GM19438 (cell line): ENCODE measurements at regions not wholly inside any gene's neighbourhood (a gene's known extent, or its start where the extent isn't known, plus 50 kb on each side); places are given as distances from the start of the nearest gene placed in this dataset.

ENCODE experiments used
- ATAC-seq: cut with Tn5 transposase; IDR thresholded peaks from one replicate; pipeline ENCODE4 v1.9.1; 2021; ENCODE audit warnings: low read depth; ENCODE audit not compliant: unreplicated experiment

DNA sequence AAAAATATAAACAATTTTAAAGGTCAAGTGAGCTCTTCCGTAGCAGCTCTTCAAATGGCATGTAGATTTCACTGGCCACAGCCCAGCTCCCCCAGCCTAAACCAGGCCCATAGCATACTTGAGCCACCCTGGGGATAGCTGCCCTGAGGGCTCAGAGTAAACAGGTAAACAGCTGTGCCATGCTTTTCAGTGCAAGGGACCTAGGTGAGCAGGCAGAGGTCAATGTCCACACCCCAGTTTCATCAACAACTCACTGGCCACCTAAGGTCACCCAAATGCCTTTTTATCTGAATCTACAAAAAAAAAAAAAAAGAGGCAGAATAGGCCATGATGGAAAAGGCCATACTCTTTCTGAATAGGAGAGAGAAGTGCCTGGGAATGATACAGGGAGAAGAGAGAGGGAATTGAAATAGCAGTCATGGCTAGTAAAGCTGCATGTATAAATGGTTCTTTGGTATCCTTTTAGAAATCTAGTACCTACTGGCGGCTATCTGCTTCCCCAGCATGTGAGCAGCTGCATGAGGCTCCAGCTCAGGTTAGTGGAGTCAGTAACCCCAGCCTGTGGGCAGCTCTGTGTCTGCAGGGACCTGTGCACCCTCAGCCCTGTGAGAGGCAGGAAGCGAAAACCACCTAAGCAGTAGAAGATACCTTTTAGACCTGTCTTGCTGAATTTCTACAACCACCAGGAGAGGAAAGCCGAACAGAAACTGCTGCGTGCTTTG, 77.0 kb downstream of the FOXA2 start:
- ATAC-seq, result no peak

DNA sequence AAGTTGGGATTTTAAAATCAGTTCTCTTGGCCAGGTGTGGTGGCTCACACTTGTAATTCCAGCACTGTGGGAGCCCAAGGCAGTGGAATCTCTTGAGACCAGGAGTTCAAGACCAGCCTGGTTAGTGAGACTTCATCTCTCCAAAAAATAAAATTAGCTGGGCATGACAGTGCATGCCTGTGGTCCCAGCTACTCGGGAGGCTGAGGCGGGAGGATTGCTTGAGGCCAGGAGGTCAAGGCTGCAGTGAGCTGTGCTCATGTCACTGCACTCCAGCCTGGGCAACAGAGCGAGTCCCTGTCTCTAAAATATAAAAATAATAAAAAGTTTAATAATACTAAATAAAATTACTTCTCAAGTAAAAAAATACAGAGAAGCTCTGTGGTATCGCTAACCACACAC, 77.5 kb downstream of the FOXA2 start:
- ATAC-seq, result no peak

DNA sequence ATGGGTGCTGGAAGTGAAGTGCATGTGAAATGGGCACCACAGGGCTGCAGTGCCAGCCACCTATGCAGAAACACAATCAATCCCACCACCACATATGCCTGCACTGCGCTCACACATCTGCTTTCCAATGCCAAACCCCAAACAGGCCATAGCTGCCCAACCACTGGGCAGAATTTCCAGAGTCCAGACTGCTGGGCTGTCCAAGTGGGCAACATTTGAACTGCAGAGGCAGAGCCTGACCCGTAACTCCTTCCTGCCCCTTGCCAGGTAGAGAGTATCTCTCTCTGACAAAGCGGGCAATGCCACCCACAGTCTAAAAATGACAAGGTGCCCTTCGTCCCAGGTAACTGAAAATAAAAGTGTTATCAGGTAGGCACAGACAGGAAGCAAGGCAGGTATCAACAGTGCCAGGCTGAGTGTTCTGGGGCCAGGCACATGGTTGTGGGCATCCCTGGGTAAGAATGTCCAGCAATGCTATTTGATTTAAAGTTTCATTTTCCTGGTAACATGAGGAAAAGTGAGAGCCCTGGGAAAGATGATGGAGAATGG, 79.5 kb downstream of the FOXA2 start:
- ATAC-seq, result no peak

DNA sequence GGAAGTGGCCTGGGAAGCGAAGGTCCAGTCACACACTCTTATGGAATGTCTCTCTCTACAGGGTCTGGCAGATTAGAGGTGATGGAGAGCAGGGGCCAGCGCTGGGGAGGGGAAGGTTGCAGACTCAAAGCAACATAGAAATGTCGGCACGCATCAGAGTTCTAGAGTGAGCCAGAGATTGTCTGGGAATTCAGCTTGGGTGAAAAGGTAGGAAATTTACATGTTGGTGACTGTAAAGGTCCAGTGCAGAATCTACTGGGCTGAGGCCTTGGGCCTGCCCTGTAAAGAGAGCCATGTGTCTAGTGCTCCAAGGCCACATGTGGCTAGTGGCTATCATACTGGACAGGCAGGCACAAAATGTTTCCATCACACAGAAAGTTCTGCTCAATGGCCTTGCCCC, 80.8 kb downstream of the FOXA2 start:
- ATAC-seq, result no peak

DNA sequence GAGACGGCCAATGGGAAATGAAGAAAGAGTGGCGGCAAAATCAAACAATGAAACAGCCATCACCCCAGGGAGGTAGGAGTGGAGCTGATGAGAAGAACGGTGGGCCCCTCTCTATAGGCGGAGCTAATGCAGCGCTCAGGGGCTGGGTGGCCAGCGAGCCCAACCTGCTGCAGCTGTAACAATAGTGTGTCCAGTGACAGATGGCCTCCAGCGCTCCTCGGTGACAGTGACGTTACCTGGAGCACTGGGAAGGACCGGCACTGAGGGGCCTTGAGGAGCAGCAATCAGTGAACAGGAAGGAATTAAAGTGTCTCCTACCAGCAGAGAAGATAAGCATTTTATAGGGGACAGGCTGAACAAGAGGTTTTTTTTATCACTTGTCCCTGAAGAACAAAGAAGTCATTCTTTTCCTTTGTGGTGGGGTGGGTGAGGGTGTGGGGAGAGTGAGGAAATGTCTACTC, 81.6 kb downstream of the FOXA2 start:
- no peak for ATAC-seq

DNA sequence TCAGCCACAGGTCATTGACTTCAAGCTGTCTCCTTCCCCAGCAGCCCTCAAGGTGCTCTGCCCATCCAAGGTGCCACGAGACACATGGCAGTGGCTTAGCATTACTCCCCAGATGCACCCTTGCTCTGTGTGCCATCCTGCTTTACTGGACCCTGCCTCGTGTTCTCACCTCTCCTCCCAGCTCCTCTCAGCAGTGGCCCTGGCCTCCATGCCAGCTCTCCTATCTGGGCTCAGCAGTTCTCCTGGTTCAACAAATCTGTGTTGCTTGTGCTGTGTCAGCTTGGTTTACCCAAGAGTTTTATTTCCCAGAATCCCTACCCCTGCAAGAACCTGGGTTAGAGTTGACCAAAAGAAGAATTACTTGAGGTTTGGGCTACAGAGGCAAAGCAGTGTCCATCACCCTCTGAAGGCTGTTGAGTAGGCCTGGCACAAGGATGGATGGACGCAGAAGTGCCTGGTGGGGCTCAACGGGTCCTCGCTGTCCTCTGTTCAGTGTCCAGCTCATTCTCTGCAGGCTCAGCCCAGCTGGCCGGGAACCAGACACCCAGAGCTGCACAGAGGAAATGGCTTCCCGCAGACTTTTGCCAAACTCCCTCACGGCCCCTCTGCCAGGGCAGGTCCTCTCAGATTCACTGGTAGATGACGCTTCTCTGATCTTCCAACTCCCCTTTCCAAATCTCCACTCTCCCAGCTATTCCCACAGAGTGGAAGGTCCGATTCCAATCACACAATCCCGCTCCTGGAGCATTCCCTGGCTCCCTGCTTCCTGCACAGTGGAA, 82.6 kb downstream of the FOXA2 start:
- no peak for ATAC-seq

DNA sequence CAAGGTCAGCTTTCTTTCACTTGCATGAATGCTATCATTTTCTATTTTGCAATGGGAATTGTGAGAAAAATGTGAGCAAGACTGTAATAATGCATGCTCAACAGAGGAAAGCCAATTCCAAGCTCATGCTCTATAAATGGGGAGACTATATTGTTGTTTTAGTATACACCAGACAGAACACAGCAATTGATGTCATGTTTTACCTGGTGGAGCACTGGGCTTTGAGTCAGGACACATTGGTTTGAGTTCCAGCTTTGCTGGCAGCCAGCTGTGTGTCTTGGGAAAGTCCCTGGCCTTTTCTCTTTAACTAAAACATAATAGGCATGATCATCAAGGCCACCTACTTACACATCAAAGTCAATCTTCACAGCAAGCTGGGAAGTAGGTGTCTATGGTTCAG, 83.3 kb downstream of the FOXA2 start:
- ATAC-seq, result no peak

DNA sequence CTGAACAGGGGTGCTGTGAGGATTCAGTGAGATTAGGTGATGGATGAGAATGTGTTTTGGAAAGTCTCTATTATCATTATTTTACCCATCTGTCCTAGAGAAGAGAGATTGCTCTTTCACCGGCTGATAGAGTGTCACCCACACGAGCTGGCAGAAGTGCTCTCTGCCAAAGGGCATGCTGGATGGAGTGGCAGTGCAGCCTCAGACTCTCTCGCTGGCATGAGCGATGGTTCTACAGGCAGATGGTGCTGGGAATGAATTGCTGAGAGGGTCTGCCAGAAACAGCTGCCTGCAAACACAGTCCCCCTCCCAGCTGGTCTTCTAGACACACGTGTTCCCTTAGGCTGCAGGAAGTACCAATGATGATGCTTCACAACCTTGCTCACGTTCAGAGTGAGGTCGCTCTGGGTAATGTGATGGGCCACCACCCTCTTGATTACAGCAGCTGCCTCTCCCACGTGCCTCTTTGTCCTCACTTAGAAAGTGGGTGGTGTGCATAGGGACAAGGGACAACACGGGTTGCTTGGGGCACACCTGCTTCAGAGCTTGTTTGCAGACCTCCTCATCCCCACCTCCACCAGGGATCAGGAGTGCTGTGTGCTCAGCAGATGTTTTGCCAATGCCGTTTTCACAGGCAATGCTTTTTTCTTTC, 84.7 kb downstream of the FOXA2 start:
- no peak for ATAC-seq

DNA sequence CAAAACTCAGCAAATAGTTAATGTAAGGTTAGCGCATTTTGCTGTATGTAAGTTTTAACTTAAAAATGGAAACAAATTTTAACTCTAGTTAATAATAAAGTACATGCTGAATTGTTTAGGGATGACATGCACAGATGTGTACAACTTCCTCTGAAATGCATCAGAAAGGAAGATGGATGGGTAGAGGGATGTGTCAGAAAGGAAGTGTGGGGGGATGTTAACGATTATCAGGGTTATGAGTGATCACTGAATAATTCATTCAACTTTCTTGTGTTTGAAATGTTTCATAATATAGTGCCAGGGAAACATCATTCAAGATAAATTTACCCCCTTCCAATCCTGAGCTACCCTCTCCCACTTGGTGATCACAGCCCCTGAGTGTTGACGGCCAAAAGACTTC, 87.6 kb downstream of the FOXA2 start:
- no peak for ATAC-seq

DNA sequence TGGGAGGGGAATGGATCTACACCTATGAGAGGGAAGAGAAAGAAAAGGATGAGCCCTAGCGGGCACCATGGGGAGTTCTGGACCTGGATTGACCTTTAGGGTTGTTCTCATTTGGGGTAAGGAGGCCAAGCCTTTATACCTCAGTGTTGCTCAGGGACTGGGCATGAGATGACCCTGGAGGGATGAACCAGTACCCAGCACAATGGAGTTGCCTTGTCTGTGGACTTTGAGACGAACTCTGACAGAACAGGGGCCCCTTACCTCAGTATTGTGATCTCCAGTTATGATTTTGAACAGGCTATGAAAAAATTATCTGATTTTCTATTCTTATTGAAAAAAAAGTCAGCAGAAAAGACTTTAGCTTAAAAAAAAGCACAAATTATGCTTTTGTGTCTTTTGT, 88.6 kb downstream of the FOXA2 start:
- no peak for ATAC-seq

DNA sequence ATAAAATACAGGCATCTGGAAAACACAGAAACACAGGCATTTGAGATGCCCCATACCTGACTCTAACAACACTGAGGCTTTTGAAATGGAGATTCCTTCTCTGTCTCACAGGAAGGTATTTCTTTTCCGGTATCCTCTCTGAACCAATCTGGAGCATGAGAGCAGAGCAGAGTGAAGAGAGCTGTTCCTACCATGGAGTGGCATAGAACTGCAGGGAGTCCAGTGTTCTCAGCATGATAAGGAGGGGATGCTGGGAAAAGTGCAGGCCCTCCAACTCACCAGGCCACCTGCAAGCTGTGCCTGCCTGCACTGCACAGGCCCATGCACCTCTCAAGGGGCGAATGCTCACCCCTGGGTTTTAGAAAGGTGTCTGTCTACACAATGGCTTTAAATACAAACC, 89.2 kb downstream of the FOXA2 start:
- ATAC-seq, result no peak

DNA sequence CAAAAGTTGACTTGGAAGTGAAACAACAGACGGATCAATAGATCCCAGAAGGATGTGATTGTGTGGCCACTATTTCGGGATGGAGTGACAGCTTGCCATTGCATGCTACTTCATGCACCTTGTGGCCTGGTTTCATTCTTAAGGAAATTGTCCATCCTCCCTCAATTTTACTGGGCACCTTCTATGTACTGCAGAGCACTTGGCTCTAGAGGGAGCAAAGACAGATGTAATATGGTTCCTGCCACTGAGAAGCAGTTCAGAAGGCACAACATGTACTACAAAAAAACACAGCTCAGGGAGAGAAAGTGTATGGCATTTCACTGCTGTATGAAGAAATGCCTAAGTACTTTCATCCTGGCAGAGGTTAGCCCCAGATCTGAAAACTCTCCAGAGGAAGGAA, 91.9 kb downstream of the FOXA2 start:
- ATAC-seq, result no peak

DNA sequence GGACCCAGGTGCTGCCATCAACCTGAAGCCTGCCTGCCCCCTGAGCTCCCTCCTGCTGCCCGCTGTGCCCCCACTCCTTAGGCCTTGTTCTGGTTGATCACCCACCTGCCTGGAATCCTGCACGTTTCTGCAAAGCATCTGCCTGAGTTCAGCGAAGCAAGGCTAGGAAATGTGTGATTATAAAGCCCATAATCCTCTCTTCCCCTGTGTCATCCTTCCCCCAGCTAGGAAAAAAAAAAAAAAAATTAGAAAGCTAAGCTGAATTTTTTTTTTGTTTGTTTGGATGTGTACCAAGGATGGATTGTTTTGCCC, 93.2 kb downstream of the FOXA2 start:
- no peak for ATAC-seq

DNA sequence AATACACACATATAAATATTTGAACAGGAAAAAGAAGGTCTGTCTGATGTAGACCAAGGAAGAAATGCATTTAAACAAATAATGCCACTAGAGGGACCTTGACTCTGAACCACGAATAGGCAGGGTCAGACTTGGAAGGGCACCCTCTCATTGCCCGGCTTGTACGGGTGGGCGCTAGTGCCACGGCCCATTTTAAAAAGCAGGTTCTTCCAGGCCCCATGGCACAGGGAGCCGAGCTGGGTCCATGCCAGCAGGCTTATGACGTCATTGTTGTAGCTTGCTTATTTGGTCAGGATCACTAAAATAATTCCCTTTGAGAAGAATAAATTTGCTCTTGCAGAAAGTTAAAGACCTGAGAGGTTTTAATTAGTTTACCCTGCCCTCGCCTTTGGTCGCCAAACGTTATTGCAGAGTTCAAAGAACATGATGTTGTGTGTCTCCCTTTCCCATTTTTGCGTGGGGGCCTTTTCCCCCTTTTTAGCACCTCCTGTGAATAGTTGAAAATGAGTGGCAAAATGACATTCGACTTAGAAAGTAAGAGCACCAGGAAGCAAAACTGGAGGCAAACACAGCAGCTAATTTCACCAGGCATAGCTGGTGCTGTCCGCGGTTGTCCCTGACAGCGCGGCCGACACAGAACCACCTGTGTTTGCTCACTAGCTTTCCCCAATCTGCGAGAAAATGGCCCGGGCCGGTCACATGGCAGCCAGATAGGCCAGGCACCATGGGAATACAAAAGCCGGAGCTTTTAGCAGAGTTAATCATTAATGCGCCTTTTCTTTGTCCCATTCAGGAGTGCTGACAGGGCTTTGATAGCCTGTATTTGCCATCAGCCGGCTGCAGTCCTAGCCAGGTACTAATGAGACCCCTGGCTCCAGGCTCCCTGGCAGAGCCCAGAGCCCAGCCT, 93.8 kb downstream of the FOXA2 start:
- ATAC-seq, result no peak

DNA sequence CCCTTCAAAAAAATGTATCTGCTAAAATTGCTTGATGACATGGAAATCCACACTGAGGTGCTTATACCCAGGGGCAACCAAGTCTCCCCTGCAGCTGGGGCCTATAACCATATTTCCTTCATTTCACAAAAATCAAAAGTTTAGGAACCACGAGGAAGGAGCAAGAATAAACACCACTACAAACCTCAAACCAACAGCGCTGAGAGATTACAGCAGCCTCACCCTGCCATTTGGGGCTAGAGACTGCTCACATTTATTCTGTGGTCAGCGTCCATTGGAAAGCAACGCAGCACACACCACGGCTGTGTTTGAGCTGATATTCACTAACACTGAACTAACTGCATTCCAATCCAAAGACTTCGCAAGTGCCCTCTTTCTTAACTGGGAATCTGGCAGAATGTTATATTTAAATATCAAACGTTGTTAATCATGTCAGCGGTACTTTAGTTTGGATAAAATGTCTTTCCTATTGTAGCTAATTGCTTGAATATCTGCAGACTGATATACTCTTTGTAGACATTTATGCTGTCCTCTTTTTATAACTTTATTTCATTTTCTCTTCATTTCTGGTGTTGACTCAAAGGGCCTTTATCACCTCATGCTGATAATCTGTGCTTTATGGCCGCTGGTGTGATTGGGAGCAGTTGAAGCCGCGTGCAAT, 94.6 kb downstream of the FOXA2 start:
- ATAC-seq, result no peak

DNA sequence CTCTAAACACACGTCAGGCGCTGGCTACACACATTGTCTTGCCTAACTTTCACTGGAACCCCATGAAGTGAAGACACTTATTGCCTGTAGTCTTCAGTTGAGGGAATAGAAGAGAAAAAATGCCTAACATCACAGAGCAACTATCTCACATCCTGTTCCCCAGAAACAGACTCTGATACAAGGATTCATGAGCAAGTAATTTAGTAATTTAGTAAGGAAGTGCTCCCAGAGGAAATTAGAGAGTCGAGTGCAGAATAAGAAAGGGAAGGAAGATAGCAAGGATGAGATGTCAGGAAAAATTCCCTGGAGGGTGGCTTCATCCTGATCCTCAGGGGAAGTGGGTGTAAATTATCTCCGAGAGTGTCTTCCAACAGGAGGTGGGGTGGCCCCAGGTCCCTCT, 104.0 kb downstream of the FOXA2 start:
- no peak for ATAC-seq

DNA sequence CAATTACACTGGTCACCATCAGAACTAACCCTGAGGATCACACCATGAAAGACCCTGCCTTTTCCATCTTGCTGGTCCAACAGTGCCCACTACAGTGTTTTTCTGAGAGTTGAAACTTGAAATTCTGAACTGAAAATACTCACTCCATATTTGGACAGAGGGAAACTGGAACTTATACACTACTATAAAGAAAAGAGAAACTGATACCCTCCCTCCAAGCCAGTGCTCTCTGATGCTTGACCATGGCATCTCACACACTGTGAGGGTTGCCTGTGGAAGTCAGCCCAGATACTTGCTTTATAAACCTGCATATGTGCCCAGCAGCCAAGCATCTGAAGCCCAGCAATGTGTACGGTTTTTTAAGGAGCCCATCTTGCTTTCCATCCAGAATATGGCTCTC, 108.7 kb downstream of the FOXA2 start:
- no peak for ATAC-seq

DNA sequence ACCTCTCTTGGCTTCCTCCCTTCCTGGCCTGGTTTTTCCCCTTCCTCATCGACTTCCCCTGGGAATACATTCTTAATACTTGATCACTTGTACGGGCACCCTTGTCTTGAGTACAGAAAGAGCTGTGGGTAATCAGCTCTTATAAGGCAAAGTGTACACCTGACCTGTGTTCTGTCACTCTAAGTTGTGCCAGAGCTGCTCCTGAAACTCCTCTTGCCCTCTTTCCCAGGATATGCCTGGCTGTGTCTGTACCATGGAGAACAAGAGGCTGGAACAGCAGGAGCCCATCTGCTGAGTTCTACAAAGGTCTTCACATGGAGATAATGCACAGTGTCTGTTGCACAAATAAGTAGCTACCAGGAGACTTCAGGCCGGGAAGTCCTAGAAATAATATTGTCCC, 110.1 kb downstream of the FOXA2 start:
- ATAC-seq, result no peak

DNA sequence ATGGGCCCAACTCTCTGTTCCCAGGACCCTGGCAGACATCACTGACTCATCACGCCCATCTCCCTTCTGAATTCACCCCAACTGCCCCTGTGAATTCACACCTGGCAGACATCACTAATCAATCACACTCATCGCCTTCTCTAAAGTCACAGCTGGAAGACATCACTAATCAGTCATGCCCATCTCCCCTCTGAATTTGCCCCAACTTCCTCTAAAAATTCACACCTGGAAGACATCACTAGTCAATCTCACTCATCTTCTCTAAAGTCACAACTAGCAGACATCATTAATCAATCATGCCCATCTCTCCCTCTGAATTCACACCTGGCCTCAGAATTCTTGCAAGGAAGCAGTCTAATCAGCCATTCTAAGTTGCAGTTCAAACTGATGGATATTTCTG, 111.1 kb downstream of the FOXA2 start:
- ATAC-seq, result no peak

DNA sequence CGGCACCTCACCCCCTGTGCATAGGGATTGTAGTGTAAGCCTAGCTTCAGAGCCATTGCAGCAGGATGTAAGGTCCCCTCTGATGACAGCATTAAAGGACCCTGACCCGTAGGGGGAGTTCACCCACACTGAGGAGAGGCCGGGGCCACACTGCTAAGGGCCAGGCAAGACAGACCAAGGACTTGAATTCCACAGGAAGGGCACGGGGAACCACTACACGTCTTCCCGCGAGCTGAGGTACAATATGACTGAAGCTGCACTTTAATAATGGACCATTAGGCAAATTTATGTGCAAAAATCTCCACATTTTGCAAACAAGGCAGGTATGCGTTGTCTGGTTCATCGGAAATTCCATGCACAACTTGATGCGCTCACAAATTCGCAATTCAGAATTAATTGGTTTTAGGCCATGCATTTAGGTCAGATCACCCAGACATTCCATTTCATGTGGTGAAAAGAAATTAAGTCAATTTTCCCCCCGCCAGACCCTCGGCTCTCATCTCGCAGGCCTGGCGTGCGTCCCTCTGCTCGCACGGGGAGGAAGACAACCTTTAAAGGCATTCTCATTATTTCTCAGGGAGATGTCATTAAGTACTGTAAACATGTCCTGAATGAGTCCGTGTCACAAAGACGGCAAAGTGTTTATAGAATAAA, 111.8 kb downstream of the FOXA2 start:
- ATAC-seq, result no peak
